GM18520 (cell line): ENCODE measurements at regions not wholly inside any gene's neighbourhood (a gene's known extent, or its start where the extent isn't known, plus 50 kb on each side); places are given as distances from the start of the nearest gene placed in this dataset.

Source experiments
- ATAC-seq: cut with Tn5 transposase; IDR thresholded peaks from one replicate; pipeline ENCODE4 v1.9.1; 2021; ENCODE audit not compliant: unreplicated experiment

- ATAC-seq: no peak
Measured at GRCh38 chr1:199264911-199265310, 626.1 kb downstream of the PTPRC start.

GRCh38 chr1:199265319-199265718, 626.5 kb downstream of the PTPRC start:
- ATAC-seq: no peak

DNA sequence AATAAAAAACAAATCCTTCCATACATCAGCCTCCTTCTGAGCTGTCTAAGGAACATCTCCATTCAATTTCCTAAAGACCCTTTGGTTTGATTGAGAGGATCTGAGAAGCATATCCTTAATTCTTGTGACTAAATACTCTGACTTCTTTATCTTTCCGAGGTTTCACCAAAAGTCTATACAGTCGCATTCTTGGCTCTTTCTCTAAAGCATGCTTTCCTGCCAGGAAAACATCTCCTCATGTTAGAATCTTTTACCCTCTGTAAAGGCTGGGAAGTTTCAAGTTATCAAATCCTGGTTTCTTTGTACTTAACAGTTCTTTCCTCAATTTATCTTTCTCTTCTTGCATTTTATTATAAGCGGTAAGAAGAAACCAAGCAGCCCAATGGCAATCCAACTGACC, 630.4 kb downstream of the PTPRC start:
- no peak for ATAC-seq

DNA sequence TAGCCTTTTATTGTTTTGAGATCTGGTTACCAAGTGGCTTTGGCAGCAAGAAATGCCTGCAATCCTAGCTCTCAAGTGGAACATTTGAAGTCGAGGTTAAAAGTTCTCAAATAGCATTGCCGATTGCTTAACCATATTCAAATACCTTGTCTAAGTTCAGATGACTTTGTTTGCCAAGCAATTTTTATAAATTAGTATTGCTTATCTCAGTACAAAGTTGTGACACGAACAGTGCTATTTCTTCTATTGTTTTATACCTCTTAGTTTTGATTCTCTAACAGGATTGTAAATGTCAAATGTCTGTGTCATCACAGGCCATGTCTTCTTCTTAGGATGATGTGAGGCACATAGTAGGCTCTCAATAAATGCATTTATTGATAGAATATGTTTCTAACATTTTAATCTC, 633.3 kb downstream of the PTPRC start:
- no peak for ATAC-seq

GRCh38 chr1:199272628-199273086, 633.8 kb downstream of the PTPRC start:
- ATAC-seq: peak; percentile 75

GRCh38 chr1:199273837-199274379, 635.1 kb downstream of the PTPRC start:
- ATAC-seq: no peak

- no peak for ATAC-seq
Measured at GRCh38 chr1:199279067-199279466, 640.2 kb downstream of the PTPRC start.

DNA sequence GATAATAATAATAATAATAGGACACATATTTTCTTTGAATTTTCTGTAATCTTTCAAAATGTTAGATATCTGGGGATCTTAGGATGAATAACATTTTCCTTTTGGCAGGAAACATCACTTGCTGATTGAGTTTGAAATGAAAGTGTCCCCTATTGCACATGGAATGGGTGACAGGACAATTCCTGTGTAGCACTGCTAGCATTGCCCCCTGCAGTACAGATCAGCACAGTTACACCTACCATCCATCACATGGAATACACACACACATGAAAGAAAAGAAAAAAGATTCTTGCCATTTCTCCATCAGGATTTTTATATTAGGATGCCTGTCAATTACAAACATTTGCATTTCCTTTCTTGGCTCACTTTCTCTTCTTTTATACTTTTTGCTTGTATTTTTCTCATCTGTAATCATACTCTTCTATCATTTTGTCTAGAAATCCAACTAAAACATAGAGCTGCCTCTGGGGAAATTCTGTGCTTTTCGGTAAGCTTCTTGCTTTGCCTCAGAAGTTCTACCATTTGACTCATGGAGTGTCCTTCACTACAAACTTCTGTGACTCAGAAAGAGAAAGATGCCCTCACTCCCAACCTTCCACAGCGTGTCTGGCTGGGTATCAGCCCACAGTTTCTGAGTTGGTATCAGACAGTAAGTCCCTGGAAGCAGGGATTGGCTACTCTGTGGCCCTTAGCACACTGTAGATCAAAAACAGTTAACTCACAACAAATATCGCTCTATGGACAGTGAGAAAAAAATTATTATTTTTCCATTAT, 641.2 kb downstream of the PTPRC start:
- ATAC-seq: peak; percentile 65

GRCh38 chr1:199282751-199283305, 644.0 kb downstream of the PTPRC start:
- ATAC-seq: no peak

DNA sequence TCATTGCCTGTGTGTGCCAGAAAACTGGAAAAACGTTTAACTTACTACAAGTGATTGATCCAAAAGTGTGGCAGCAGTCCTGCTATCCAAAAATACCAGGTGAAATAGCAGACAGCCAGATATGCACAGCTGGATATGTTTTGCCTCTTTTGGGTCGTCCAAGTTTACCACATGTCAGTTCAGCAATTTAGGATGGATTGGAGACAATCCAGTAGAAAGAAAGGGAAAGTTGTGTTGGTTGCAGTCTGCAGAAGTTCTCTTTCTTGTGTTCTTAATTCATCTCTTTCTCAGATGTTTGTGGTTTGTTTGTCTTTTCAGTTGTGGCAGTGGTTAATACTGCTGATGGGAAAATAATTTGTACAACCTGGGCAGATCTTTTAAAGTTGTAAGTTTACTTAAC, 645.0 kb downstream of the PTPRC start:
- no peak for ATAC-seq

DNA sequence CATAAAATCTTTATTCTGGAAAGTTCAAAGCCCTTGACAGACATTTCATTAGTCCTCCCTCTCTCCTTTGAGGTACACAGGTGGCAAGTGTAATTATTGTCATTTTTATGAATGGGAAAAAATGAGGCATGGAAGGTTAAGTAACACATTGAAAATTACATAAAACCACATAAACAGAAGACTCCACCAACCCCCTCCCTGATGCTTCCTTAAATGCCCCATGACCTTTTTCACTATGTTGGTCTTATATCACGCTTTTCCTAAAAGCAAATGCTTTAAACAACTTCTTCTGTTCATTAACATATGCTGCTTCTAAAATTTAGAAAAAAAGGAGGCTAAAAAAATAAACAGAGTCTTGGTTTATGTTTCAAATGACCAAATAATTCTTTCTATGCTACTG, 648.4 kb downstream of the PTPRC start:
- ATAC-seq: no peak

DNA sequence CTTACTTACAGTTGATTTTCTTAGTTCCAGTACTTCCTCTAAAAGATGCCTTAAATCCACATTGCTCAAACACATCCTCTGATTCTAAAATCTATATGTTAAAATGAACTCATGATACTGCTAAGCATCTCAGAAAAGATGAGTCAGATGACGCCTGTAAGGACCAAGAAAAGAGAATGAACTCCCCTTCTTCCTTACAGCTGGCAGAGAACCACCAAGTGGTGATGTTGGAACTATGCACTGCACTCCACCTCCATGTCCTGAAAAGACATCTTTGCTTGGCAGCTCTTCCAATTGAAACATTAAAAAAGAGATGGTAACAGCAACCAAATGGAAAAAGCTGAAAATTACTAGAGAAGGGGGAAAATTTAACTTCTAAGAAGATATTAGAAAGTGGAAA, 648.8 kb downstream of the PTPRC start:
- no peak for ATAC-seq

DNA sequence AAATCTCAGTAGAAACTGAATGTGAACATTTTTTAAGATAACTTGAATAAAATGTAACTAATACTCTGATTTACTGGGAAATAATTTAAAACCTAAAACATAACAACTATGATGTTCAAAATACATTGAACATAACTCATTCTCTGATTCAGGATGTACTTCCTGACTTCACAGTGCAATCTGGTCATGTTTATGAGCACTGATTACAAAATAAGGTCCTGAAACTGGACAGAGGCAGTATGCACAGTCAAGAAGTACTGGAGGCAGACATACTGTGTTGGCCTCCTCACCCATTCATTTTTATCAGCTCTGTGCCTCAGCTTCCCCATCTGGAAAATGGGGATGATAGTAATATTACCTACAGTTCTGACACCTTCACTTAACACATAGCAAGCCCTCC, 651.3 kb downstream of the PTPRC start:
- no peak for ATAC-seq

GRCh38 chr1:199291022-199291740, 652.3 kb downstream of the PTPRC start:
- ATAC-seq: no peak

GRCh38 chr1:199292896-199293295, 654.1 kb downstream of the PTPRC start:
- no peak for ATAC-seq

DNA sequence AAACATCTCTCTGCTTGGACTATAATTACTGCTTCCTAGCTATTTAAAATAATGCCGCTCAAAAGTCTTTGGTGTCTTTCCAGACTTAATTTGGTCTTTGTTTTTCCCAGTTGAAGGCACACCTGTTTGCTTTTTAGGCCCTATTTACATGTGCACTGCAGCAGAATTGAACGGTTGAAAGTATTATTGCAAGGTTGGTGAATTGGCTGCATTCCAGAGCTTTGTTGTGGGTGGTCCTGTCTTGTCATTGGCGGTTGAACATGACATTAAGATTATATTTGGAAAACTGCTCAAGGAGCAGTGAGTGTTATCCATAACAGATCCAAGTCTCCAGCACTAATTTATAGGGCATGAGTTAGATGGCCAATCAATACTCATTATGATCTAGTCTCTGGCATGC, 656.3 kb downstream of the PTPRC start:
- no peak for ATAC-seq

DNA sequence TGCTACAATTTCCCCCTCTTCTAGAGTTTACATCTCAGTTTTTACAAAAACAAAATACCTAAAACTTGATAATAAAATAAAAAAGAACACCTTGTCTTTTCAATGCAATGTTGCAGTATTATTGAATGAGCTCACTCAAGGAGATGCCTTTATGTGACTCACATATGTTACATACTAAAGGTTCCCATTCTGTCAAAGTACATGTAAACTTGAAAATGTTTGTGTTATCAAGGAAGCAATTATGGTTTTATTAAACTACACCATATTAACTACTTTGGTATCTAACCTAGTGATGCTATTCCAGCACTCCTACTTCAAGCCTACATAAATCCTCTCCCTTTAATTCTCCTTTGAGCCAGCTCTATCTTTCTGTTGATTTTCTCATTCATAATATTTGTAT, 658.3 kb downstream of the PTPRC start:
- no peak for ATAC-seq

DNA sequence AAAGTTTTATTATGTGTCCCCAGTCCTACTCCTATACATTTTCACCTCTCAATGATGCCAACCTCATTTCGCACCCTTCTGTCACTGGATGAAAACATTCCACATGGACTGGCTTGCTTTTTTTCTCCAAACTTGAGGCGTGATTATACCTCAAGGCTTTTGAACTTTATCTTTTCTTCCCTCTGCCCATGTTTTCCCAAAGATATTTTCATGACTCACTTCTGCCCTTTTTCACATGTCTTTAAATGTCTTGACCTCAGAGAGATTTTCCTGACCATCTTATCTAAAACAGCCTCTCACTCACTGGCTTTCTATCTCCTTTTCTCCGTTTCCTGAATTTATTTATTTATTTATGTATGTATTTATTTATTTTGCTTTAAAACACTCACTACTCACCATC, 659.0 kb downstream of the PTPRC start:
- ATAC-seq: no peak

DNA sequence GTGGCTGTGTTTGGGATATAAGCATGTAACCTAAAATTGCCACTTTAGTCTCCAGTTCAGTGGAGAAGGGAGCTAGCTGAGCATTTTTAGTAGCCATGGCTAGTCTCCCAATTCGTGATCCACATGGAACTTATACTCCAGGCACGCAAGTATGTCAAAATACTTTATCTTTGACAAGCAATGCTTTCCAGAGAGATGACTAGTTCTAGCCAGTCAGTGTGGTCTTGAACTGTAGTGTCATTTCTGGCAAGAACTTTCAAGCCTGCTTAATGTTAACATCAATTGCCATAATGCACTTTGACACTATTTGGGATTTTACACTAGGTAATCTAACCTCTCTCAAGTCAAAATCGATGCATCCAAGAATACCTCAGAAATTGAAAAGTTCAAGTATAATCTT, 660.0 kb downstream of the PTPRC start:
- ATAC-seq: no peak

- no peak for ATAC-seq
Measured at GRCh38 chr1:199301472-199302217, 662.8 kb downstream of the PTPRC start.

- no peak for ATAC-seq
Measured at GRCh38 chr1:199302554-199302953, 663.7 kb downstream of the PTPRC start.
